GM13976 (cell line): ENCODE measurements at regions not wholly inside any gene's neighbourhood (a gene's known extent, or its start where the extent isn't known, plus 50 kb on each side); places are given as distances from the start of the nearest gene placed in this dataset.

ENCODE experiments used
- DNase-seq: peaks from one replicate; pipeline ENCODE4 v3.0.0; 2012; ENCODE audit warnings: low spot score
- CTCF ChIP-seq: IDR thresholded peaks from 2 replicates; pipeline ENCODE4 v1.5.1; 2012; ENCODE audit warnings: borderline replicate concordance, mild to moderate bottlenecking; ENCODE audit not compliant: insufficient read depth; ENCODE audit errors: extremely low read depth, missing control alignments, control extremely low read depth
- in situ Hi-C: fragments of 300-500 bp; cut with MboI; formaldehyde crosslinking; loops from one replicate; pipeline ENCODE4 v1.12.0; 2022; ENCODE audit warnings: low sequenced_read_pairs, mixed read lengths, inconsistent platforms; ENCODE audit not compliant: unreplicated experiment

GRCh38 chr18:78736015-78736690 is 243.5 kb upstream of the SALL3 start:
- TF ChIP-seq CTCF: no peak
- in situ Hi-C loops: no loop called here

GRCh38 chr18:78737006-78737915 is 242.4 kb upstream of the SALL3 start:
- no peak for DNase-seq
- in situ Hi-C loops: no loop called here
- no peak for TF ChIP-seq CTCF

More at GRCh38 chr18:78736015-78736690, 243.5 kb upstream of the SALL3 start:
- DNase-seq: no peak

- in situ Hi-C loops: no loop called here
- no peak for DNase-seq
- TF ChIP-seq CTCF: no peak
Measured at GRCh38 chr18:78738076-78738690, 241.4 kb upstream of the SALL3 start.

- in situ Hi-C loops: no loop called here
- no peak for DNase-seq
- no peak for TF ChIP-seq CTCF
Measured at GRCh38 chr18:78739115-78739514, 240.5 kb upstream of the SALL3 start.

- in situ Hi-C loops: no loop called here
- no peak for DNase-seq
- TF ChIP-seq CTCF: no peak
Measured at GRCh38 chr18:78739882-78740677, 239.5 kb upstream of the SALL3 start.

- in situ Hi-C loops: no loop called here
- TF ChIP-seq CTCF: no peak
- DNase-seq: no peak
Measured at GRCh38 chr18:78740876-78741275, 238.7 kb upstream of the SALL3 start.
